ENCODE measurements at regions not wholly inside any gene's neighbourhood (a gene's known extent, or its start where the extent isn't known, plus 50 kb on each side); places are given as distances from the start of the nearest gene placed in this dataset.

GRCh38 chr1:193504920-193505319, 318.5 kb upstream of the B3GALT2 start:
- no peak for DNase-seq (ENCODE audit: low spot score)

- no peak for DNase-seq (ENCODE audit: low spot score)
These were observed 311.8 kb upstream of the B3GALT2 start for GRCh38 chr1:193498088-193498655.

GRCh38 chr1:193494368-193494767, 308.0 kb upstream of the B3GALT2 start:
- DNase-seq (ENCODE audit: low spot score), result no peak

GRCh38 chr1:193489191-193489590, 302.8 kb upstream of the B3GALT2 start:
- no peak for DNase-seq (ENCODE audit: low spot score)

- no peak for DNase-seq (ENCODE audit: low spot score)
These were observed 301.3 kb upstream of the B3GALT2 start for GRCh38 chr1:193487722-193488121.

GRCh38 chr1:193486671-193487229, 300.3 kb upstream of the B3GALT2 start:
- DNase-seq (ENCODE audit: low spot score), result no peak

- no peak for DNase-seq (ENCODE audit: low spot score)
These were observed 294.3 kb upstream of the B3GALT2 start for GRCh38 chr1:193480755-193481154.

- DNase-seq (ENCODE audit: low spot score), result no peak
These were observed 292.8 kb upstream of the B3GALT2 start for GRCh38 chr1:193479187-193479586.

GRCh38 chr1:193476748-193477147, 290.3 kb upstream of the B3GALT2 start:
- DNase-seq (ENCODE audit: low spot score), result no peak

GRCh38 chr1:193473932-193474331, 287.5 kb upstream of the B3GALT2 start:
- no peak for DNase-seq (ENCODE audit: low spot score)

GRCh38 chr1:193472838-193473398, 286.5 kb upstream of the B3GALT2 start:
- no peak for DNase-seq (ENCODE audit: low spot score)

GRCh38 chr1:193472430-193472829, 286.0 kb upstream of the B3GALT2 start:
- no peak for DNase-seq (ENCODE audit: low spot score)

GRCh38 chr1:193471981-193472380, 285.6 kb upstream of the B3GALT2 start:
- no peak for DNase-seq (ENCODE audit: low spot score)

GRCh38 chr1:193463326-193463932, 277.0 kb upstream of the B3GALT2 start:
- DNase-seq (ENCODE audit: low spot score), result no peak

GRCh38 chr1:193462629-193463320, 276.4 kb upstream of the B3GALT2 start:
- DNase-seq (ENCODE audit: low spot score), result no peak

GRCh38 chr1:193458628-193459027, 272.2 kb upstream of the B3GALT2 start:
- no peak for DNase-seq (ENCODE audit: low spot score)

- no peak for DNase-seq (ENCODE audit: low spot score)
These were observed 271.3 kb upstream of the B3GALT2 start for GRCh38 chr1:193457676-193458075.

GRCh38 chr1:193456811-193457280, 270.4 kb upstream of the B3GALT2 start:
- DNase-seq (ENCODE audit: low spot score), result no peak

- no peak for DNase-seq (ENCODE audit: low spot score)
These were observed 265.2 kb upstream of the B3GALT2 start for GRCh38 chr1:193451606-193452005.

- DNase-seq (ENCODE audit: low spot score), result no peak
These were observed 264.6 kb upstream of the B3GALT2 start for GRCh38 chr1:193451001-193451400.

GRCh38 chr1:193448682-193449461, 262.5 kb upstream of the B3GALT2 start:
- no peak for DNase-seq (ENCODE audit: low spot score)

GRCh38 chr1:193443886-193444285, 257.5 kb upstream of the B3GALT2 start:
- DNase-seq (ENCODE audit: low spot score), result no peak
